Neural cell (in vitro differentiated cells): ENCODE measurements at regions not wholly inside any gene's neighbourhood (a gene's known extent, or its start where the extent isn't known, plus 50 kb on each side); places are given as distances from the start of the nearest gene placed in this dataset.

Experiments used
- H2AFZ ChIP-seq: fragments of 200-600, 300-800 bp; sonication (generic), shearing (Covaris generic); 2 replicates; pipeline ENCODE4 v1.6.0; 2014; ENCODE audit warnings: low read depth, mild to moderate bottlenecking, antibody characterized with exemption, low read length, moderate library complexity
- H3F3A ChIP-seq: fragments of 200-600 bp; shearing (Covaris generic); 2 replicates; pipeline ENCODE4 v1.6.1; 2016; ENCODE audit warnings: mild to moderate bottlenecking, moderate library complexity, mixed read lengths, antibody characterized with exemption, low read length; ENCODE audit not compliant: insufficient read depth, poor library complexity, severe bottlenecking
- H3K27ac ChIP-seq: fragments of 200-600, 300-800 bp; sonication (generic), shearing (Covaris generic); 2 replicates; pipeline ENCODE4 v1.5.1; 2014; ENCODE audit warnings: mild to moderate bottlenecking, low read length, moderate library complexity
- H3K27me3 ChIP-seq: fragments of 300-800, 200-600 bp; sonication (generic), shearing (Covaris generic); 2 replicates; pipeline ENCODE4 v1.6.0; 2014; ENCODE audit warnings: mild to moderate bottlenecking, low read depth, low read length, moderate library complexity; ENCODE audit not compliant: insufficient read depth
- H3K36me3 ChIP-seq: fragments of 300-800, 200-600 bp; sonication (generic), shearing (Covaris generic); 2 replicates; pipeline ENCODE4 v1.5.1; 2014; ENCODE audit warnings: mild to moderate bottlenecking, antibody characterized with exemption, low read length, moderate library complexity; ENCODE audit not compliant: insufficient read depth
- H3K4me2 ChIP-seq: fragments of 300-800, 200-600 bp; sonication (generic), shearing (Covaris generic); 2 replicates; pipeline ENCODE4 v1.6.0; 2014; ENCODE audit warnings: mild to moderate bottlenecking, low read length
- H3K4me3 ChIP-seq: fragments of 300-800, 200-600 bp; sonication (generic), shearing (Covaris generic); 2 replicates; pipeline ENCODE4 v1.5.1; 2014; ENCODE audit warnings: mild to moderate bottlenecking, low read length, moderate library complexity
- H3K79me2 ChIP-seq: fragments of 200-600 bp; shearing (Covaris generic); replicated peaks from 2 replicates; pipeline ENCODE4 v1.6.0; 2014; ENCODE audit warnings: mild to moderate bottlenecking, low read length, moderate library complexity; ENCODE audit not compliant: insufficient read depth
- H3K9ac ChIP-seq: fragments of 300-800, 200-600 bp; sonication (generic), shearing (Covaris generic); 2 replicates; pipeline ENCODE4 v1.6.1; 2016; ENCODE audit warnings: mild to moderate bottlenecking, low read length, mixed read lengths
- H3K9me2 ChIP-seq: fragments of 200-600 bp; shearing (Covaris generic); 2 replicates; pipeline ENCODE4 v1.6.1; 2016; ENCODE audit warnings: mild to moderate bottlenecking, low read length, mixed read lengths; ENCODE audit not compliant: insufficient read depth
- H3K9me3 ChIP-seq: fragments of 200-600, 300-800 bp; sonication (generic), shearing (Covaris generic); 2 replicates; pipeline ENCODE4 v1.6.1; 2016; ENCODE audit warnings: mild to moderate bottlenecking, mixed run types, low read length, moderate library complexity, mixed read lengths
- H4K20me1 ChIP-seq: fragments of 200-600 bp; shearing (Covaris generic); 2 replicates; pipeline ENCODE4 v1.6.1; 2016; ENCODE audit warnings: mild to moderate bottlenecking, mixed run types; ENCODE audit not compliant: insufficient read depth
- EP300 ChIP-seq: fragments of 450-650 bp; conservative IDR thresholded peaks from 2 replicates; pipeline ENCODE4 v1.6.1; 2014; ENCODE audit warnings: antibody characterized with exemption, mild to moderate bottlenecking, moderate library complexity; ENCODE audit not compliant: poor library complexity, severe bottlenecking
- EZH2 ChIP-seq: fragments of 200-600, 300-800 bp; shearing (Covaris generic), sonication (generic); IDR thresholded peaks from 2 replicates; pipeline ENCODE4 v1.6.1; 2014; ENCODE audit warnings: antibody characterized with exemption, low read length, borderline replicate concordance, mild to moderate bottlenecking; ENCODE audit not compliant: insufficient read depth, poor library complexity, severe bottlenecking
- MXI1 ChIP-seq: fragments of 450-650 bp; conservative IDR thresholded peaks from 2 replicates; pipeline ENCODE4 v1.6.1; 2014; ENCODE audit warnings: antibody characterized with exemption, mild to moderate bottlenecking; ENCODE audit not compliant: poor library complexity, severe bottlenecking
- POLR2AphosphoS5 ChIP-seq: IDR thresholded peaks from 2 replicates; pipeline ENCODE4 v1.6.1; 2012
- RAD21 ChIP-seq: fragments of 450-650 bp; conservative IDR thresholded peaks from 2 replicates; pipeline ENCODE4 v1.6.1; 2014; ENCODE audit warnings: antibody characterized with exemption, mild to moderate bottlenecking, moderate library complexity
- SMC3 ChIP-seq: fragments of 450-650 bp; conservative IDR thresholded peaks from 2 replicates; pipeline ENCODE4 v1.6.1; 2014; ENCODE audit warnings: antibody characterized with exemption, mild to moderate bottlenecking, moderate library complexity; ENCODE audit not compliant: poor library complexity
- TAF1 ChIP-seq: IDR thresholded peaks from 2 replicates; pipeline ENCODE4 v1.6.1; 2012; ENCODE audit warnings: low read depth
- TF ChIP-seq, protein P1 (sequence below): fragments of 450-650 bp; IDR thresholded peaks from 2 replicates; pipeline ENCODE4 v1.5.1; 2014; ENCODE audit warnings: antibody characterized with exemption, mild to moderate bottlenecking, moderate library complexity; ENCODE audit not compliant: poor library complexity, severe bottlenecking
- TF ChIP-seq, protein P2 (sequence below): IDR thresholded peaks from 2 replicates; pipeline ENCODE4 v1.6.1; 2012; ENCODE audit warnings: borderline replicate concordance

DNA sequence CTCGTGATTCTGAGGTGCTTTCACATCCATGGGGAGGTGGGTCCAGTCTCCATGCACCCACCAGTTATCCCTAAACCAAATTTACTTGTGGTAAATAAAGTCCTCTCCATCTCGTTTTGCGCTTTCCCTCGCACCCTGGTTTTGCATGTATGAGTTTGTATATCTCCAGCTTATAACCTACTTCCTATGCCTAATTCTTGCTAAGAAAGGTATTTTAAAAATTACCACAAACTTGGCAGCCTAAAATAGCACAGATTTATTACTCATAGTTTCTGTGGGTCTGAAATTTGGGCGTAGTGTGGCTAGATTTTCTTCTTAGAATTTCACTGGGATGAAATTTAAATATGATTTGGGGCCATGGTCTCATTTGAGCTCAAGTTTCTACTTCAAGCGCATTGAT, 511.5 kb downstream of the NYAP2 start:
- H3K79me2 ChIP-seq = no peaks in the 10 kb centered on the region
- H2AFZ ChIP-seq = no peak overlapping the region

DNA sequence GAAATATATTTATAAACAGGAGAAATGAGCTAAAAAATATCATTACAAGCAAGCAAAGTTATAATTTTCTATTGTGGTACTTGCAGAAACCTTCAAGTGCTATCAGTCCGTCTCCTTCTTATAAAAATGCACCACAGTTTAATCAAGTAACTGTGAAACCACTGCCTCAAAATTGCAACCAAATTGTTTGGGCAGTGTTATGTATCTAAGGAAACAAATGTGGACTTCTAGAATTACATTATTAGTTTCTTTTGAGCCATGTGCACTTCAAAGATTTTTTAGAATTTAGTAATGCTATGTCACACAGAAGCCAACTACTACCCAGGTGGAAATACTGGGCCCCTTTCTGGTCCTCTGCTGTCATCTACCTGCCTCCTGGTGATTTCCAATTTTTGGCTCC, 495.6 kb downstream of the NYAP2 start:
- H3K9me2 ChIP-seq = no peaks in the 10 kb centered on the region
- no peak overlapping the region for H3K4me3 ChIP-seq
- H4K20me1 ChIP-seq = no peaks in the 10 kb centered on the region
- H3K27me3 ChIP-seq = no peaks in the 10 kb centered on the region
- H2AFZ ChIP-seq = no peak overlapping the region
- H3K4me2 ChIP-seq = no peak overlapping the region
- H3K9me3 ChIP-seq = no peaks in the 10 kb centered on the region
- H3K36me3 ChIP-seq = no peaks in the 10 kb centered on the region
- no peak overlapping the region for H3K27ac ChIP-seq
- TF ChIP-seq RAD21 (no peak), MXI1 (no peak), EP300 (no peak), SMC3 (no peak), EZH2 (no peak), POLR2AphosphoS5 (no peak), TAF1 (no peak)
- TF ChIP-seq, protein P1, sequence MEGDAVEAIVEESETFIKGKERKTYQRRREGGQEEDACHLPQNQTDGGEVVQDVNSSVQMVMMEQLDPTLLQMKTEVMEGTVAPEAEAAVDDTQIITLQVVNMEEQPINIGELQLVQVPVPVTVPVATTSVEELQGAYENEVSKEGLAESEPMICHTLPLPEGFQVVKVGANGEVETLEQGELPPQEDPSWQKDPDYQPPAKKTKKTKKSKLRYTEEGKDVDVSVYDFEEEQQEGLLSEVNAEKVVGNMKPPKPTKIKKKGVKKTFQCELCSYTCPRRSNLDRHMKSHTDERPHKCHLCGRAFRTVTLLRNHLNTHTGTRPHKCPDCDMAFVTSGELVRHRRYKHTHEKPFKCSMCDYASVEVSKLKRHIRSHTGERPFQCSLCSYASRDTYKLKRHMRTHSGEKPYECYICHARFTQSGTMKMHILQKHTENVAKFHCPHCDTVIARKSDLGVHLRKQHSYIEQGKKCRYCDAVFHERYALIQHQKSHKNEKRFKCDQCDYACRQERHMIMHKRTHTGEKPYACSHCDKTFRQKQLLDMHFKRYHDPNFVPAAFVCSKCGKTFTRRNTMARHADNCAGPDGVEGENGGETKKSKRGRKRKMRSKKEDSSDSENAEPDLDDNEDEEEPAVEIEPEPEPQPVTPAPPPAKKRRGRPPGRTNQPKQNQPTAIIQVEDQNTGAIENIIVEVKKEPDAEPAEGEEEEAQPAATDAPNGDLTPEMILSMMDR = no peak
- TF ChIP-seq, protein P2, sequence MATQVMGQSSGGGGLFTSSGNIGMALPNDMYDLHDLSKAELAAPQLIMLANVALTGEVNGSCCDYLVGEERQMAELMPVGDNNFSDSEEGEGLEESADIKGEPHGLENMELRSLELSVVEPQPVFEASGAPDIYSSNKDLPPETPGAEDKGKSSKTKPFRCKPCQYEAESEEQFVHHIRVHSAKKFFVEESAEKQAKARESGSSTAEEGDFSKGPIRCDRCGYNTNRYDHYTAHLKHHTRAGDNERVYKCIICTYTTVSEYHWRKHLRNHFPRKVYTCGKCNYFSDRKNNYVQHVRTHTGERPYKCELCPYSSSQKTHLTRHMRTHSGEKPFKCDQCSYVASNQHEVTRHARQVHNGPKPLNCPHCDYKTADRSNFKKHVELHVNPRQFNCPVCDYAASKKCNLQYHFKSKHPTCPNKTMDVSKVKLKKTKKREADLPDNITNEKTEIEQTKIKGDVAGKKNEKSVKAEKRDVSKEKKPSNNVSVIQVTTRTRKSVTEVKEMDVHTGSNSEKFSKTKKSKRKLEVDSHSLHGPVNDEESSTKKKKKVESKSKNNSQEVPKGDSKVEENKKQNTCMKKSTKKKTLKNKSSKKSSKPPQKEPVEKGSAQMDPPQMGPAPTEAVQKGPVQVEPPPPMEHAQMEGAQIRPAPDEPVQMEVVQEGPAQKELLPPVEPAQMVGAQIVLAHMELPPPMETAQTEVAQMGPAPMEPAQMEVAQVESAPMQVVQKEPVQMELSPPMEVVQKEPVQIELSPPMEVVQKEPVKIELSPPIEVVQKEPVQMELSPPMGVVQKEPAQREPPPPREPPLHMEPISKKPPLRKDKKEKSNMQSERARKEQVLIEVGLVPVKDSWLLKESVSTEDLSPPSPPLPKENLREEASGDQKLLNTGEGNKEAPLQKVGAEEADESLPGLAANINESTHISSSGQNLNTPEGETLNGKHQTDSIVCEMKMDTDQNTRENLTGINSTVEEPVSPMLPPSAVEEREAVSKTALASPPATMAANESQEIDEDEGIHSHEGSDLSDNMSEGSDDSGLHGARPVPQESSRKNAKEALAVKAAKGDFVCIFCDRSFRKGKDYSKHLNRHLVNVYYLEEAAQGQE = no peak
- no peaks in the 10 kb centered on the region for H3F3A ChIP-seq
- no peaks in the 10 kb centered on the region for H3K79me2 ChIP-seq
- H3K9ac ChIP-seq = no peak overlapping the region

More for the DNA sequence above, 511.5 kb downstream of the NYAP2 start:
- Histone ChIP-seq H3K9me3 (no peaks in the 10 kb centered on the region), H3F3A (no peaks in the 10 kb centered on the region), H3K27me3 (no peaks in the 10 kb centered on the region), H3K9ac (no peak overlapping the region), H3K4me3 (no peak overlapping the region), H3K4me2 (no peak overlapping the region), H4K20me1 (no peaks in the 10 kb centered on the region), H3K36me3 (no peaks in the 10 kb centered on the region), H3K9me2 (no peaks in the 10 kb centered on the region), H3K27ac (no peak overlapping the region)
- TF ChIP-seq, protein P2 = no peak
- TF ChIP-seq TAF1 = no peak
- TF ChIP-seq MXI1 = no peak
- no peak for TF ChIP-seq RAD21
- TF ChIP-seq EP300 = no peak
- TF ChIP-seq, protein P1 = no peak
- TF ChIP-seq SMC3 = no peak
- no peak for TF ChIP-seq POLR2AphosphoS5
- TF ChIP-seq EZH2 = no peak
